Loucy (cell line): ENCODE measurements at regions not wholly inside any gene's neighbourhood (a gene's known extent, or its start where the extent isn't known, plus 50 kb on each side); places are given as distances from the start of the nearest gene placed in this dataset.

Source experiments
- CTCF ChIP-seq: fragments of 200-600 bp; sonication (generic); conservative IDR thresholded peaks from 2 replicates; pipeline ENCODE4 v1.5.1; 2014; ENCODE audit warnings: mild to moderate bottlenecking, antibody characterized with exemption, low read length
- EZH2phosphoT487 ChIP-seq: fragments of 200-600 bp; IDR thresholded peaks from 2 replicates; pipeline ENCODE4 v1.6.1; 2018; ENCODE audit warnings: antibody characterized with exemption, mild to moderate bottlenecking, moderate library complexity, borderline replicate concordance

DNA sequence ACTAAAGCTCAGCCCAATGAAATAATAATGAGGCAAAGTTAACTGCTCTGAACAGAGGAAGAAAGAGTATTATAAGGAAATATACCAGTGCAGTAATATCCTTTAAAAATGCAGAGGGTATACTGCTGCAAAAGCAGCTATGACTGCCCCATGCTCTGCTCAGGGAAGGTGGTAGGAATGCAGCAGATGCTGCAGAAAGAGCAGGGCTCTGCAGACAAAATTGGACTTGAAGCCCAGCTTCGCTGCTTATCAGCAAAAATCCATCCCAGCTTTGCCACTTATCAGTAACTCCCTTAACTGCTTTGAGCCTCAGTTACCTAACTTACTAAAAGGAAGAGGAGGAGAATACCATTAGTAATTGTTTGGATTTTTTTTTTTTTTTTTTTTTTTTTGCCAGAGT, 533.8 kb upstream of the CDH5 start:
- TF ChIP-seq CTCF (no peak), EZH2phosphoT487 (no peak)
